Testis (tissue), 2 donors: ENCODE measurements at regions not wholly inside any gene's neighbourhood (a gene's known extent, or its start where the extent isn't known, plus 50 kb on each side); places are given as distances from the start of the nearest gene placed in this dataset.
"Not testable (repeated sequence)": the region's sequence is repeated elsewhere in the genome, so short reads cannot be mapped to it uniquely, and the experiment has no call there.

Source experiments
- POLR2A ChIP-seq: fragments of 450-650 bp; IDR thresholded peaks from one replicate; pipeline ENCODE4 v1.6.1; 2017; ENCODE audit warnings: antibody characterized with exemption, mild to moderate bottlenecking, moderate library complexity
- TF ChIP-seq, protein P1 (sequence below), 3 experiments: fragments of 450-650 bp in 2 of 3; fragments of 200-600 bp in 1 of 3; sonication (generic) in 1 of 3; IDR thresholded peaks; one replicate each; pipeline ENCODE4 v1.5.1; 2016 to 2019; ENCODE audit warnings: antibody characterized with exemption in 3 of 3, mild to moderate bottlenecking in 2 of 3, moderate library complexity in 1 of 3

DNA sequence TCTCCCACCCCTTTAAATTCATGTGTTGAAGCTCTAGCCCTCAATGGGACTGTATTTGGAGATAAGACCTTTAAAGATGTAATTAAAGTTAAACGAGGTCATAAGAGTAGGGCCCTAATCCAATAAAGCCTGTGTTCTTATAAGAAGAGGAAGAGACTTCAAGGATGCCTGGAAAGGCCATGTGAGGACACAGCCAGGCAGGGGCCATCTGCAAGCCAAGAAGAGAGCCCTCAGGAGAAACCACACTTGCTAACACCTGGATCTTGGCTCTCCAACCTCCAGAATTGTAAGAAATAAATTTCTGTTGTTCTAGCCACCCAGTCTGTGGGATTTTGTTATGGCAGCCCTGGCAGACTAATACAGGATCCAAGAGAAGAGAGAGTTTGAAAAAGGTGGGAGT is 683.5 kb downstream of the TTLL7 start:
- TF ChIP-seq, protein P1, sequence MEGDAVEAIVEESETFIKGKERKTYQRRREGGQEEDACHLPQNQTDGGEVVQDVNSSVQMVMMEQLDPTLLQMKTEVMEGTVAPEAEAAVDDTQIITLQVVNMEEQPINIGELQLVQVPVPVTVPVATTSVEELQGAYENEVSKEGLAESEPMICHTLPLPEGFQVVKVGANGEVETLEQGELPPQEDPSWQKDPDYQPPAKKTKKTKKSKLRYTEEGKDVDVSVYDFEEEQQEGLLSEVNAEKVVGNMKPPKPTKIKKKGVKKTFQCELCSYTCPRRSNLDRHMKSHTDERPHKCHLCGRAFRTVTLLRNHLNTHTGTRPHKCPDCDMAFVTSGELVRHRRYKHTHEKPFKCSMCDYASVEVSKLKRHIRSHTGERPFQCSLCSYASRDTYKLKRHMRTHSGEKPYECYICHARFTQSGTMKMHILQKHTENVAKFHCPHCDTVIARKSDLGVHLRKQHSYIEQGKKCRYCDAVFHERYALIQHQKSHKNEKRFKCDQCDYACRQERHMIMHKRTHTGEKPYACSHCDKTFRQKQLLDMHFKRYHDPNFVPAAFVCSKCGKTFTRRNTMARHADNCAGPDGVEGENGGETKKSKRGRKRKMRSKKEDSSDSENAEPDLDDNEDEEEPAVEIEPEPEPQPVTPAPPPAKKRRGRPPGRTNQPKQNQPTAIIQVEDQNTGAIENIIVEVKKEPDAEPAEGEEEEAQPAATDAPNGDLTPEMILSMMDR (IDR thresholded peaks at IDR 0.05), result not testable (repeated sequence)
- TF ChIP-seq POLR2A, result not testable (repeated sequence)
